GM12865 (cell line): ENCODE measurements at regions not wholly inside any gene's neighbourhood (a gene's known extent, or its start where the extent isn't known, plus 50 kb on each side); places are given as distances from the start of the nearest gene placed in this dataset.
"Not testable (repeated sequence)": the region's sequence is repeated elsewhere in the genome, so short reads cannot be mapped to it uniquely, and the experiment has no call there.

Experiments used
- DNase-seq: peaks from one replicate; pipeline ENCODE4 v3.0.0; 2010; ENCODE audit warnings: low read depth
- H3K4me3 ChIP-seq: 2 replicates; pipeline ENCODE4 v1.5.1; 2011; ENCODE audit warnings: mild to moderate bottlenecking, low read depth, low read length, control low read depth
- CTCF ChIP-seq: IDR thresholded peaks from 2 replicates; pipeline ENCODE4 v1.5.1; 2011; ENCODE audit warnings: low read length, control low read depth, low read depth, inconsistent platforms; ENCODE audit not compliant: insufficient read depth; ENCODE audit errors: missing control alignments

GRCh38 chr15:31200735-31201151 is 99.2 kb upstream of the TRPM1 start:
- TF ChIP-seq CTCF: peak; percentile 57
- no peak overlapping the region for H3K4me3 ChIP-seq
- DNase-seq: peak; percentile 81

GRCh38 chr15:31202953-31203352 is 101.4 kb upstream of the TRPM1 start:
- TF ChIP-seq CTCF: no peak
- peak; percentile 64 for DNase-seq
- H3K4me3 ChIP-seq: no peak overlapping the region

DNA sequence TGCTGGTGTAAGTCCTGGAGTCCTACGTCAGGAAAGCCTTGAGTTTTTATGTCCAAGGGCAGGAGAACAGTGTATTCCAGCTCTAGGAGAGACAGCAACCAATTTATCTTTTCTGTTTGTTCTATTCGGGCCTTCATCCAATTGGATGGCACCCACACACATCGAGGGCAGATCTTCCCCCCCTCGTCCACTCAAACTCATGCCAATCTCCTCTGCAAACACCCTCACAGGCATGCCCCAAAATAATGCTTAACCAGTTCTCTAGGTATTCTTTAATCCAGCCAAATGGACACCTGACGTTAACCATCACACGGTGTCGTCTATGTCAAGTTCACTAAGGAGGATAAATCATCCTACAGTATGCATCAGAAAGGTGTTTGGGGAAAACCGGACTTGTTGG is 102.5 kb upstream of the TRPM1 start:
- no peak for TF ChIP-seq CTCF
- H3K4me3 ChIP-seq: no peak overlapping the region
- DNase-seq: no peak

DNA sequence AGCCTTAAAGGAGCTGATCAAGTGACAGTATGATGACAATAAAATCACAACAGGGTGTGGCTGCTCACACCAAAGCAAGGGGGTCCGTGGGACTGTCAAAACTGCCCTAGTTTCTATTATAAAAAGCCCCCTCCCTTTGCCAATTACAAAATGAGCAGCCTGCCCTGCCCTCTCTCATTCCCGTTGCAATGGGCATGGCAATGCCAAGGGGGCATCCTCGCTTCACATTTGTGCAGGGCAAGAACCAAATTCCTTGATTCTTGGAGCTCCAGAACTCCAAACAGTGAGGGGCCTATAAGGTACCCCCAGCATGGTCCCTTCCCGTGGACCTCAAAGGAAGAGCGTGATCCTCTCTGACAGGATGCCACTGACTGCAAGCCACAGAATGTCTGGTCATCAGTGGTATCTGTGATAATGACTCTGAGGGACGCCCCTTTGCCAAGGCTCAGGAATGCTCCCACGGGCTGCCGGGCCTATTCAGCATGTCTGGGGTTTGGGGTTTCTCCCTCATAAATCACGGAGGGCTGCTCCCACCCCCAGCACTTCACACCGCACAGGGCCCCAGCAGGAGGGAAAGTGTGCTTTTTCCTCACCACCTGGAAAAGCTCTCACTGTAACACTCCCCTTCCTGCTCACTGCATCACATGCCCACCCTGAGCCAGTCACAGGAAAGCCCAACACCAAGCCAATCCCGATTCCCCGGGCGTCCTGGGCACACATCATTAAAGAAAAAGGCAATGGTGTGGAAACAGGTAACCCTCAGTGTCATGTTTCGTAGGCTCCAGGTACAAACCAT is 105.1 kb upstream of the TRPM1 start:
- TF ChIP-seq CTCF: no peak
- no peak for DNase-seq
- H3K4me3 ChIP-seq: no peak overlapping the region

GRCh38 chr15:31207246-31207645 is 105.7 kb upstream of the TRPM1 start:
- no peak for TF ChIP-seq CTCF
- no peak overlapping the region for H3K4me3 ChIP-seq
- DNase-seq: no peak

DNA sequence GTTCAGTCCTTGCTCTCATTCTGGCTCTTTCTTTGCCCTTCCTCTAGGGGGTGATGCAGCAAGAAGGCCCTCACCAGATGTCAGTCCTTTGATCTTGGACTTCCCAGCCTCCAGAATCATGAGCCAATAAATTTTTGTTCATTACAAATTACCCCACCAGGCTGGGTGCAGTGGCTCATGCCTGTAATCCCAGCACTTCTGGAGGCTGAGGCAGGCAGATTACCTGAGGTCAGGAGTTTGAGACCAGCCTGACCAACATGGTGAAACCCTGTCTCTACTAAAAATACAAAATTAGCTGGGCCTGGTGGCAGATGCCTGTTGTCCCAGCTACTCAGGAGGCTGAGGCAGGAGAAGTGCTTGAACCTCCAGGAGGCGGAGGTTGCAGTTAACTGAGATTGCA is 106.3 kb upstream of the TRPM1 start:
- not testable (repeated sequence) for H3K4me3 ChIP-seq

GRCh38 chr15:31208817-31209216 is 107.3 kb upstream of the TRPM1 start:
- no peak for DNase-seq
- no peak overlapping the region for H3K4me3 ChIP-seq
- TF ChIP-seq CTCF: no peak

More for the DNA sequence above, 106.3 kb upstream of the TRPM1 start:
- DNase-seq: not testable (repeated sequence)
